GM12892 (cell line): ENCODE measurements at regions not wholly inside any gene's neighbourhood (a gene's known extent, or its start where the extent isn't known, plus 50 kb on each side); places are given as distances from the start of the nearest gene placed in this dataset.

Source experiments
- DNase-seq: peaks from one replicate; pipeline ENCODE4 v3.0.0; 2011; ENCODE audit not compliant: insufficient read length
- FAIRE-seq: peaks from 2 replicates; lab custom pipeline; 2011; peaks lifted over from hg19 to GRCh38; lab: Jason Lieb, UNC
- POLR2A ChIP-seq: IDR thresholded peaks from 2 replicates; pipeline ENCODE4 v1.6.1; 2011; ENCODE audit warnings: low read depth, low read length, control low read depth
- POLR2AphosphoS5 ChIP-seq: IDR thresholded peaks from 2 replicates; pipeline ENCODE4 v1.6.1; 2011; ENCODE audit warnings: low read depth, low read length, control low read depth
- TAF1 ChIP-seq: IDR thresholded peaks from 2 replicates; pipeline ENCODE4 v1.6.1; 2011; ENCODE audit warnings: low read depth, mild to moderate bottlenecking, control low read depth, low read length, borderline replicate concordance

DNA sequence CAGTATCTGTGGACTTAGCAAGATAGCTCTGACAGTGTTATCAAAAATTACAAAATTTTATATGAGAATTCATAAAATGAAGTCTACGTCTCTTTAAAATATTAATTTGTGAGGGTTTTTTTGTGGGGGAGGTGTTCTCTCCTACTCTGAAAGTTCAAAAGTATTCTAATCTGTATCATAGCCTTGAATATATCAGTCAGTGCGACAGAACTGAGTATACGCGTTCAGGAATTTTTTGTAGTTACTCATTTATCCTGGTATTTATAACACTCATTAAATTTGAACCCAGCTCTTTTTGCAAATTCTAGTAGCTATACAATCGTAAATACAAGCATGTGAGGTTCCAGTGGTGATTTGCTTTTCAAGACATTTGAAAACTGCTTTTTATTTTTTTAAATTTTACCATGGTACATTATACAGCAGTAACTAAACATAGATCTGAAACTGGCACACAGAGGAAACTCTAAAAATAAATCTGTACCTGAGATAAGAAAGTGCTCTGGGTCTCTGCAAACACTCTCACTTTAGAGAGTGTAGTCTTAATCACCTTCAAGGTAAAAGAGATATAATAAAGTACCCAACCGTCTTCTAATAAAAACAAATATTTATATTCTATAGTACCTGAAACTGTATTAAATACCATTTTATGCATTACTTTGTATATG is 178.4 kb upstream of the ADAMTS5 start:
- TF ChIP-seq POLR2A (no peak), POLR2AphosphoS5 (no peak), TAF1 (no peak)
- no peak for FAIRE-seq
- DNase-seq: no peak

DNA sequence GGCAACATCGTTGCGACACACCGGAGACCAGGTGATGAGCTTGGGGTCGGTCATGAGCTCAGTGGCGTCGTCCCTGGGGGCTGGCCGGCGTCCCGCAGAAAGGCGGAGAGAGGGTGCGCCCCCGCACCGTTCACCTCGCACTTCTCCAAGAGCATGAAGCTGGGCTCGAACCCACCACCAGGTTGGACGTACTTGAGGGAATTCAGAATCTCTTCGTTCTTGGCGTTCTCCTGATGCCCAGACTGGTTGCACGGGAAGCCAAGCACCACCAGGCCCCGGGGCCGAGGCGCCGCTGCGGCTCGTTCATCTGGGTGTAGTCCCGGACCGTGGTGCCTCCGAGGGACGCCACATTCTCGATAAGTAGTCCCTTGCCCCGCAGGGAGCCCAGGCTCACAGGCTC is 176.6 kb upstream of the ADAMTS5 start:
- no peak for FAIRE-seq
- no peak for DNase-seq
- no peak for TF ChIP-seq POLR2AphosphoS5
- TF ChIP-seq TAF1: no peak
- no peak for TF ChIP-seq POLR2A

DNA sequence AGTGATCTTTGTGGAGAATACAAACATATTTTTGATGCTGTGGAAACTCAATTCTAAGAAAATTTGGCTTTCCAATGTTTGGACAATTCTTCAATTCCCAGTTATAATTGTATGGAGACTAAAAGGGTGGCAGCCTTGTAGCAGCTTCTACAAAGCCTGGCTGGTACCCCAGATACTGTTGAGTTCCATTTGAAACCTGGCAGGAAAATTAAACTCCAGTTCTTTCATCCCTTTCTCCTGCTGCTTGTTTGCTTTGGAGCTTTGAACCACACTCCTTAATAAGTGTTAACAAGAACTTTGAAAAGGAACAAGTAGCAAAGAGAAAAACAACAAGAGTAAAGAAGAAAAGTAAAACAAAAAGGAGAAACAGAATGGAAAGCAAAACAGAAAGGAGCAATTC is 172.6 kb upstream of the ADAMTS5 start:
- DNase-seq (no peak), FAIRE-seq (no peak)
- TF ChIP-seq TAF1 (no peak), POLR2AphosphoS5 (no peak), POLR2A (no peak)

DNA sequence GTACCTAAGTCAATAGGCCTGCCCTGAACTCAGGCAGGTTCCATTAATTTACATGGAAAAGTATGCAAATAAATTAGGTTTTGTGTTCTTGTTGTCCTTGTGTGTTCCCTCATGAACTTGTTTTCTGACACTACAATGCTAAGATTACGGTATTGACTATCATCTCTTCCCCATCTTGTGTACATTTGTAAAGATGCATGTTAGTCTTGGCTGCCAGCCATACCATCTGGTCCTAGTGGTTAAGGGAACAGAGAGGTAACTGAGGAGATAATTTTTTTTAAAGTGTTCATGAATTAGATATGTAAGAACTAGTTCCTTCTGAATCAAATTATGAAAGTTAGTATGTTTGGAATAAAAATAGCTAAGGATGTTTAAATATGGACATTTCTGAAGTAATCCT is 167.6 kb upstream of the ADAMTS5 start:
- DNase-seq (no peak), FAIRE-seq (no peak)
- TF ChIP-seq POLR2AphosphoS5 (no peak), TAF1 (no peak), POLR2A (no peak)

DNA sequence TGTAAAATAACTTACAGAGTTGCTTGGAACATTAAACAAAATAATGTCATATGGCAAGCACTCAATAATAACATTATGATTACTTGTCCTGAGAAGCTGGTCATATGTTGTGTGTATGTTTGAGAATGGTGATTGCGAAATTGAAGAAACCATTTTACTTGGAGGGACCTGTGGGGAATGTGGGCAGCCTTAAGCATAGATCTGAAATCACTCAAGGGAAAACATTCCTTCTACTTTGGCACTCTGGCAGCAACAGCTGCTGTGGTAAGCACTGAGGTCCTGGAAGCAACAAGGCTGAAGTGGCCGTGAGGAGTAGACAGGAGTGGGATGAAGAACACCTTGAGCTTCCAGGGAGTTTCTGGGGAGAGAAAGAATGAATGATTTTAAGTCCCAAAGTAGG is 165.4 kb upstream of the ADAMTS5 start:
- TF ChIP-seq POLR2AphosphoS5 (no peak), TAF1 (no peak), POLR2A (no peak)
- no peak for DNase-seq
- FAIRE-seq: no peak

DNA sequence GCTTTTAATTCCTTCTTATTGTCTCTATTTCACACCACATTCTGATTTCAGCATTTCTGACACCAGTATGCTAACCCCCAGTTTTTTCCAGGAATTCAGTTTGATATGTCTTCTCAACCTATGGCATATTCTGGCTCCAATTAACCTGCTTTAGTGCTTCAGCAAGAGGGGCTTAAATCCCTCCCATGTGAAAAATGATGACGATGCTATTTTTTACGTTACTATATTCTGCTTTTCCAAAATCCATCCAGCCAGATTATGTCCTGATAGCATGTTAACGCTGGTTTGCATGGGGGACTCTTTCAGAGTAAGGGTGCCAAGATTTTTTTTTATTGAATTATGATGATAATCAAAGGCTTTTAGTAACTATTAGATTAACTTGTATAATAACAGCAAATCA is 163.3 kb upstream of the ADAMTS5 start:
- DNase-seq (no peak), FAIRE-seq (no peak)
- no peak for TF ChIP-seq POLR2A
- TF ChIP-seq TAF1: no peak
- TF ChIP-seq POLR2AphosphoS5: no peak

DNA sequence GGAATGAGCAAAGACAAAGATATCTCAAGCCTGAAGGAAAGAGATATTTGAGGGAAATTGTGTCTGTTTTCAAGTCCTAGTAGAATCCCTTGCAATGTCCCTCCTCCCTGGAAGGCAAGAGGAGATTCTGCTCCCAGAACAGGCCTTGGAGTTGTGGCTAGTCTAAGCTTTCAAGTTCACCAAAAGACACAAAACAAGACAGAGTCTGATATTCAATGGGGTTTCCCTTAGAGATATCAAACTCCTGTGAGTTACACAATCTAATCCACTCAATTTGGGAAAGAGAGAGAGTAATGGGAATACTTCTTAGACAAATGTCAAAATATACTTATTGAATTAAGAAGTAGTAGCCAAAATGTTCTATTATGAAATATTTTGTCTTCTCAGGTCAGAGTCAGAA is 162.8 kb upstream of the ADAMTS5 start:
- FAIRE-seq: no peak
- DNase-seq: no peak

DNA sequence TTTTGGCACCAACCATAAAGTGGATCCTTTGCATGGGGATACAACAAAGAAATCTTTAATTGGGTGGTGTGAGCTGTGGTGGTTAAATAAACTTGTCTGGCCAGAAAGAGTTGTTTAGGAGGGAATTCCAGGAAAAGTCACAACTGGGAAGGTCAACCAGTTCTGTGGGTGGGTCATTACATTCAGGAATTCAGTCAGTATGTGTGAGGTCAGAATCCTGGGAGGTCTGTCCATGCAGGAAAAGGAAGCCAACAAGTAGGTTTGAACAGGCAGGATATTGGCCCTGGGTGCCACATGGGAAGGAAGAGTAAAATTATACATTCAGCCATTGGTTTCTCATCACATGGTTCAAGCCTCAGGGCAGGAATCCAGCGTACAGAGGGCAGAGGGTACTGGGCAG is 162.3 kb upstream of the ADAMTS5 start:
- DNase-seq: no peak
- FAIRE-seq: no peak
- no peak for TF ChIP-seq POLR2A
- TF ChIP-seq TAF1: no peak
- no peak for TF ChIP-seq POLR2AphosphoS5

More for the DNA sequence above, 162.8 kb upstream of the ADAMTS5 start:
- TF ChIP-seq POLR2AphosphoS5 (no peak), POLR2A (no peak), TAF1 (no peak)

DNA sequence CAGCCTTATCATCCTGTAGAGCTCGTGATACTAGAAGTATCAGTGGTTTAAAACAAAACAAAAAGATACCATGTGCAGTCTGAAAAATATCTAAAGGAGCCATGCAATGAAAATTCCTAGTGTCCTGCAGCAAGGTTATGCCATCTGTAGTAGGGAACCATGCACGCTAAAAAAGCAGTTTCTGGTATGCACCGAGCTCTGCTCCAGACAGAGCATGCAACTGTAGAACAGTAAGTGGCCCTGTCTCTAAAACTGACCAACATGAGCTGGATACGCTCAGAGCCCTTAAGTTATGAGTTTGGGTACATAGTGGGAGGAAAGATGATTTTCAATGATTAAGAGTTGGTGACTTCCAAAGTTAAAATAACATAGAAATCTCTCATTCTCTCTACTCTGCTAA is 159.3 kb upstream of the ADAMTS5 start:
- TF ChIP-seq POLR2A: no peak
- no peak for TF ChIP-seq TAF1
- no peak for TF ChIP-seq POLR2AphosphoS5
- DNase-seq (no peak), FAIRE-seq (no peak)

DNA sequence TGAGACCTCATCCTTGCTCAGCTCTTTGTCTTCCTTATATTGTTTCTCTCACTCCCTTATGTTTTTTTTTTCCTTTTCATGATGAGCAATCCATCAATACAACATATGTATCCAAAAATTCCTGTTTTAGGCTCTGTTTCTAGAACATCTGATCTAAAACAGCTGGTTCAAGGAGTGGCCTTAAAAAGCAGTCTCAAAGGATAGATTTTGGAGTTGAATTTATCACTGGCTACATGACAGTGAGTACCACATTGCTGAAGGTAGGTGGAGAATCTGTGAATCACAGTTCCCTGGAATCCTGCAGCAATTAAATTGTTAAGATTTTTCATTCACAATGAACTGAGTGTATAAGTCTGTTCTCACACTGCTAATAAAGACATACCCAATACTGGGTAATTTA is 155.8 kb upstream of the ADAMTS5 start:
- DNase-seq: no peak
- no peak for FAIRE-seq
- no peak for TF ChIP-seq TAF1
- TF ChIP-seq POLR2A: no peak
- TF ChIP-seq POLR2AphosphoS5: no peak

DNA sequence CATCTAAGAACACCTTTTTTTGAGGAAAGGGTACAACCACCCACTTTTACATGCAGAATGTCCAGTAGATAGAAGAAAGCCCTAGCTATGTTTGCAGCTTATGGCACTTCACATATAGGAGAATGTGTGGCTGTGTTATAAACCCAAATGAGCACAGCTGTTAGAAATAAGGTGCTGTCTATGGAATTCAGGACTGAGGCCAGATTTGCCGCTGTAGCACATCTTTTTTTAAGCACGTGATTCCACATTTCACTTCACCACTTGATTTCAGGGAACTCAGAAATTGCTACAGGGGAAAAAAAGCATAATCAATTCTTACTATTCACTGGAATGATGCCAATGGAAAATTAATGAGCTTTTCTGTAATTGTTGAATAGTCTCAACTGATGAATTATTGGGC is 147.2 kb upstream of the ADAMTS5 start:
- DNase-seq (no peak), FAIRE-seq (no peak)
- no peak for TF ChIP-seq POLR2A
- no peak for TF ChIP-seq TAF1
- TF ChIP-seq POLR2AphosphoS5: no peak

DNA sequence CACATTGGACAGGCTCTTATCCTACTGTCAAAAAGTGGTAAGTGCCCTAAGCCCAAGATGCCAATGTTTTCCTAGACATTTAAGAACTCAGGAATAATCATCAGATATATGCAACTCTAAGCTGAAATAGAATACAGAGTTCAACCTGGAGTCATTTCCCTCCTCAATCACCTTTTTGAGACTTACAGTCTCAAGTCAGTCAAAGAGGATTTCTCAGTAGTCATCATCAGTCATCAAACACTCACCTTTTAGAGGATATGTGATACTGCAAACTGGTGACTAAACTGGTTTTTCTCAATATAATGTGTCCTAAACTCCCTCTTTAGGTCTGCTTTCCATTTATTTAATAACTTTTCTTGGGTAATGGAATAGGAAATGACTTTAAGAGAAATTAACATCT is 145.3 kb upstream of the ADAMTS5 start:
- FAIRE-seq: no peak
- DNase-seq: no peak

DNA sequence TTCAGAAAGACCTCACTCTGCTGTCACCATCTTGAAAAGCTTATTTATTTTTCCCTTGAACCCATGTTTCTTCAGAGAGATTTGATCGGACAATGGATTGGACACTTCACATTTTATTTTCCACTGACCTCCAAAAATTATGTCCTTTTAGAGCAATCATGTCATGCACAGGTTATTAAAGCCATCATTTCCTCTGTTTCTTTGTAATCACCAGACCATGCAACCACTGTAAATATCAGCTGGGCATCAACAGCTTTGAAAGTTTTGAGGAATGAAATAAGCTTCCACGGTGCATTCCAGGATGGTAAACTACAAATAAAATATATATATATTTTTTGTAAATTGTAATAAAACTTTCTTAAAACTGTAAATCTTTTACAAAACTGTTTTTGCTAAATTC is 144.1 kb upstream of the ADAMTS5 start:
- FAIRE-seq (no peak), DNase-seq (no peak)
- TF ChIP-seq POLR2A (no peak), POLR2AphosphoS5 (no peak), TAF1 (no peak)

More for the DNA sequence above, 145.3 kb upstream of the ADAMTS5 start:
- TF ChIP-seq POLR2AphosphoS5 (no peak), POLR2A (no peak)

DNA sequence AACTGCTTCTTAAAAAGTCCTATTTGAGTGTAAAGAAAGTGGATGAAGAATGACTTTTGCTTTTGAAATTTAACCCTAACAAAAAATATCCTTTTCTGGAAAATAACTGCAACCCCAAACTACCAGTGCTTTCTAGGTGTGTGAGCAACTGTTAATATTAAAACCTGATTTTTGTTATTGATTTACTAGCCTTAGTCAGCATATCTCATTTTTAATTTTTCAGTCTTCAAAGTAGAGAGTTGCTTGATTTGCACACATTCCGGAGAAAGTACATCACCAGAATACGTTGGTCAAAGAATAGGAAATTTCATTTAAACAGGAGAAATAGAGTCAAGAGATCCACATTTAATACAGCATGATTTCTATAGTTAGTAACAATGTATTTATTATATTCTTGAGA is 141.8 kb upstream of the ADAMTS5 start:
- no peak for TF ChIP-seq TAF1
- no peak for TF ChIP-seq POLR2A
- TF ChIP-seq POLR2AphosphoS5: no peak
- FAIRE-seq (no peak), DNase-seq (no peak)
